Transverse colon (tissue), 3 donors: ENCODE measurements at regions not wholly inside any gene's neighbourhood (a gene's known extent, or its start where the extent isn't known, plus 50 kb on each side); places are given as distances from the start of the nearest gene placed in this dataset.

ENCODE experiments used
- POLR2A ChIP-seq: fragments of 450-650 bp; IDR thresholded peaks from one replicate; pipeline ENCODE4 v1.6.1; 2016; ENCODE audit warnings: antibody characterized with exemption, mild to moderate bottlenecking, moderate library complexity
- TF ChIP-seq, protein P1 (sequence below), 5 experiments: fragments of 200-600 bp in 3 of 5; fragments of 450-650 bp in 2 of 5; sonication (generic) in 3 of 5; IDR thresholded peaks; 1 replicate in 2 of 5; 2 replicates in 3 of 5; pipeline ENCODE4 v1.5.1; 2016 to 2017; ENCODE audit warnings: antibody characterized with exemption in 5 of 5, inconsistent platforms in 3 of 5, mild to moderate bottlenecking in 2 of 5, moderate library complexity in 1 of 5

DNA sequence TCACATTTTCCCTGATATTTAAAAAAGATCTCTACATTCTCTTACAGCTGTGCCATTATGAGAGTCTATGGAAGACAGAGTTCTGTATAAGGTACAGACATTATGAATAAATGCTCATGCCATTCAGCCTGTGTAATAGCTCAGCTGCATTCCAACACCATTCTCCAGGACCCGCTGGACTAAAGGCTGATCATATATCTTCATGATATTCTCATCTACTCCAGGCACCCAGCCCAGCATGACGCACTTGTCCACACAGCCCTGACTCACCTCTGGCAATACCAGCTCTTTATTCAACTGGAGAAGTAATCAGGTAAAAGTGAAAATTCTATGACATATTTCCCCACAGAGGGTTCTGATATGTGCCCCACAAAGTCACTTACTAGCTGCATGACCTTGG is 437.5 kb upstream of the FGF16 start:
- TF ChIP-seq, protein P1, sequence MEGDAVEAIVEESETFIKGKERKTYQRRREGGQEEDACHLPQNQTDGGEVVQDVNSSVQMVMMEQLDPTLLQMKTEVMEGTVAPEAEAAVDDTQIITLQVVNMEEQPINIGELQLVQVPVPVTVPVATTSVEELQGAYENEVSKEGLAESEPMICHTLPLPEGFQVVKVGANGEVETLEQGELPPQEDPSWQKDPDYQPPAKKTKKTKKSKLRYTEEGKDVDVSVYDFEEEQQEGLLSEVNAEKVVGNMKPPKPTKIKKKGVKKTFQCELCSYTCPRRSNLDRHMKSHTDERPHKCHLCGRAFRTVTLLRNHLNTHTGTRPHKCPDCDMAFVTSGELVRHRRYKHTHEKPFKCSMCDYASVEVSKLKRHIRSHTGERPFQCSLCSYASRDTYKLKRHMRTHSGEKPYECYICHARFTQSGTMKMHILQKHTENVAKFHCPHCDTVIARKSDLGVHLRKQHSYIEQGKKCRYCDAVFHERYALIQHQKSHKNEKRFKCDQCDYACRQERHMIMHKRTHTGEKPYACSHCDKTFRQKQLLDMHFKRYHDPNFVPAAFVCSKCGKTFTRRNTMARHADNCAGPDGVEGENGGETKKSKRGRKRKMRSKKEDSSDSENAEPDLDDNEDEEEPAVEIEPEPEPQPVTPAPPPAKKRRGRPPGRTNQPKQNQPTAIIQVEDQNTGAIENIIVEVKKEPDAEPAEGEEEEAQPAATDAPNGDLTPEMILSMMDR (IDR thresholded peaks at IDR 0.05) = no peak
- TF ChIP-seq POLR2A = no peak
